ENCODE measurements at regions not wholly inside any gene's neighbourhood (a gene's known extent, or its start where the extent isn't known, plus 50 kb on each side); places are given as distances from the start of the nearest gene placed in this dataset.

GRCh38 chr13:107438251-107438650 is 777.1 kb downstream of the LIG4 start:
- 80 to 95% (median 87%) methylated on average over 1 of the region's 1 CpG for WGBS, 4 donors
- Histone ChIP-seq H3K9me3 (peaks cover 0 to 5% (median 0%) of the 10 kb centered on the region in 12 donors), H3K36me3 (no peaks in the 10 kb centered on the region), H3K4me3 (no peak overlapping the region), H3K4me1 (no peaks in the 10 kb centered on the region), H3K27me3 (no peaks in the 10 kb centered on the region), H3K27ac (no peak overlapping the region)
- ATAC-seq (no peak), DNase-seq (no peak)
- TF ChIP-seq POLR2A (IDR thresholded peaks at IDR 0.05) (no peak), CTCF (IDR thresholded peaks at IDR 0.05) (no peak)
- intact Hi-C loops (cut with DNase I): no loop called here

- intact Hi-C loops (cut with DNase I): no loop called here
- WGBS, 4 donors: 92 to 96% (median 93%) methylated on average over 4 of the region's 4 CpGs
- no peaks in the 10 kb centered on the region for H3K9me3 ChIP-seq
- no peak overlapping the region for H3K4me3 ChIP-seq
- DNase-seq (no peak), ATAC-seq (no peak)
- H3K36me3 ChIP-seq: no peaks in the 10 kb centered on the region
- no peaks in the 10 kb centered on the region for H3K4me1 ChIP-seq
- no peak overlapping the region for H3K27ac ChIP-seq
- H3K27me3 ChIP-seq: no peaks in the 10 kb centered on the region
- TF ChIP-seq CTCF (IDR thresholded peaks at IDR 0.05) (no peak), POLR2A (IDR thresholded peaks at IDR 0.05) (no peak)
Observed at GRCh38 chr13:107434347-107434746, 781.0 kb downstream of the LIG4 start.

- DNase-seq: no peak
- H3K27ac ChIP-seq: no peak overlapping the region
- peaks cover 0 to 7% (median 0%) of the 10 kb centered on the region in 12 donors for H3K9me3 ChIP-seq
- H3K4me1 ChIP-seq: peaks cover 0 to 5% (median 0%) of the 10 kb centered on the region in 12 donors
- H3K4me3 ChIP-seq: no peak overlapping the region
- no peak for ATAC-seq
- intact Hi-C loops (cut with DNase I): no loop called here
- no peak for TF ChIP-seq CTCF (IDR thresholded peaks at IDR 0.05)
- no peak for TF ChIP-seq POLR2A (IDR thresholded peaks at IDR 0.05)
- H3K36me3 ChIP-seq: no peaks in the 10 kb centered on the region
- no peaks in the 10 kb centered on the region for H3K27me3 ChIP-seq
Observed at GRCh38 chr13:107427536-107427935, 787.8 kb downstream of the LIG4 start.

- WGBS, 4 donors: 60 to 74% (median 67%) methylated on average over 2 of the region's 2 CpGs
- TF ChIP-seq POLR2A (IDR thresholded peaks at IDR 0.05): no peak
- no peak for TF ChIP-seq CTCF (IDR thresholded peaks at IDR 0.05)
- Histone ChIP-seq H3K36me3 (no peaks in the 10 kb centered on the region), H3K4me1 (no peaks in the 10 kb centered on the region), H3K27ac (no peak overlapping the region), H3K27me3 (no peaks in the 10 kb centered on the region), H3K9me3 (peaks cover 0 to 8% (median 0%) of the 10 kb centered on the region in 12 donors), H3K4me3 (no peak overlapping the region)
- no peak for ATAC-seq
- intact Hi-C loops (cut with DNase I): no loop called here
- no peak for DNase-seq
Observed at GRCh38 chr13:107422421-107422820, 792.9 kb downstream of the LIG4 start.
